IPS-NIHi7 (cell line): ENCODE measurements at regions not wholly inside any gene's neighbourhood (a gene's known extent, or its start where the extent isn't known, plus 50 kb on each side); places are given as distances from the start of the nearest gene placed in this dataset.

ENCODE experiments used
- DNase-seq: peaks from one replicate; pipeline ENCODE4 v3.0.0; 2012; ENCODE audit warnings: mixed read lengths; ENCODE audit errors: extremely low spot score

GRCh38 chr2:217066510-217067270 lies 206.8 kb upstream of the TNP1 start:
- DNase-seq, result no peak

DNA sequence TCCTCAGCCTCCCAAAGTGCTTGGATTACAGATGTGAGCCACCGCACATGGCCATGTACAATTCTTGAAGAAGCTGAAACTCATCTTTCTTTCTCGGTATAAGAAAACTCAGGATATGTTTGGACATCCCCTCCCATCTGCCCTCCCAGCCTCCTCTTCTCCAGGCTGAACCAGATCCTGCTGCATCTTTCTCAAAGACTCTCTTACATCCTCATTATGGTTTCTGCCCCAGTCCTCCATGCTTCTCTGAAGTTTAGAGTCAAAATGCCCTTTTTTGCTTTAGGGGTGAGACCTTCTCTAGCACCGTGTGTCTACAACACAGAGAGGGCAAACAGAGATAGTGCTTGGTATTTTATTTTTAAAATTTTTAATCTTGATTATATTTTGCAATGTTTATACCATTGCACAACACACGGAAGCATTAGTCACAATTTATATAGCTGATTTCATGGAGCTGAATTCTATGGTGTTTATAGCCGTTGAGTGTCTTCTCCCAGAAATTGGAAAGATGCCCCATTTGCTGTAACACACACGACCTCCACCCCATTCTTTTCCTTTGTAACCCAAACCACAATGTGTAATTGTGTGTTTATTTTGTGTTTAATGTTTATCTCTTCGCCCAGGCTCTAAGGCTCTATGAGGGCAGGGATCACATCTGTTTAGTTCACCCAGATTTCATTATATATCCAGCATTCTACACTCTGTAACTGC lies 206.0 kb upstream of the TNP1 start:
- DNase-seq, result no peak

- no peak for DNase-seq
These were observed 205.1 kb upstream of the TNP1 start for GRCh38 chr2:217065012-217065290.

DNA sequence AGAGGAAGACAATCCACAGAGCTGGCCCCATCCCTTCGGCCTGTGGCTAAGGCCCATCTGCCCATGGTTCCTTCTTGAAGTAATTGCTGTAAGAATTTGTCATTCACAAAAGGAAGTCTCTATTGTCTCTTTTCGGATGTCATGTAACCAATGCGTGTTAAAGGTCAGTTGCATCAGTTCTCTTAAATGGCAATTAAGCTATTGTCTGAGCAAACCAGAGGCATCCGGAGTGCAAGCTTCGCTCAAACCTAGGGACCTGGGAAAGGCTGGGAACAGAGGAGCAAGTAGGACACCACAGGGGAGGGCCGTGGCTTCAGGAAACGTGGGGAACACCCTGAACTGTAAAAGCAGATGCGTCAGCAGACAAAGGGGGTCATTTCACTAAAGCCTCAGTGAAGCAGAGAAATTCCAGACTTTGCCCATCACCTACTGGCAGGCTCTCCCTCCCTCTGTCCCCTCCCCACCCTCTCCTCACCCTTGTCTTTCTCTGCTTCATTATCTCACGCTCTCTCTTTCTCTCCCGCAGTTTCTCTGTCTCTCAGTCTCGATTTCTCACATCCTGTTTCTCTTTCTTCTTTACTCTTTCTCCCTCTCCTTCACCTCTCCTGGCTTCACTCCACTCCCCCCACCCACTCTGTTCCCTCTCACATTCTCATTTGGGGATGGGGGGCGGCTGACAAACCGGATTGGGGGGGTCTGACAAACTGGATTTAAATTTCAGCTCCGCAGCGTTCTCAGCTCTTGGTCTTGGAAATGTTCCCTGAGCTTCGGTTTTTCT lies 204.6 kb upstream of the TNP1 start:
- DNase-seq, result no peak

DNA sequence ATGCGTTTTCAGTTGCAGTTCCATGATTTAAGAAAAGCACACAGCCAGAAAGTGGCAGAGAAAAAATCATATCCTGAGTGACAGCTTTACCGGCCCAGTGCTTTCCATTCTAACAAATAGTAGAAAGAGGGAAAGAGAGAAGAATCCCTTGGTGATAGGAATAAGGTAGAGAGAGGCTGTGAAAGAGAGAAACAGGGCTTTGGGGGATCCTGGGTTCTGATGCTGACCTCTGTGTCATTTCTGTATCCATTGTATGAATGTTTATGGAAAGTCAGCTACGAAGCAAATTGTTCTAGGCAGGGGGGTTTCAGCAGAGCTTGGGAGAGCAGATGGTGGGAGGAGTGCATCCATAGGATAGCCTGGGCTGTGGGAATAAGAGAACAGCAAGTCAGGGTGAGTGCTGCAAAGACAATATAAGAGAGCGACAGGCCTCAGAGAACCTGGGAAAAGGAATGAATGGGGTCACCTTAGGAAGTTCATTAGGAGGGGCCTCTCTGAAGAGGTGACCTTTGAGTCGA lies 203.4 kb upstream of the TNP1 start:
- no peak for DNase-seq

DNA sequence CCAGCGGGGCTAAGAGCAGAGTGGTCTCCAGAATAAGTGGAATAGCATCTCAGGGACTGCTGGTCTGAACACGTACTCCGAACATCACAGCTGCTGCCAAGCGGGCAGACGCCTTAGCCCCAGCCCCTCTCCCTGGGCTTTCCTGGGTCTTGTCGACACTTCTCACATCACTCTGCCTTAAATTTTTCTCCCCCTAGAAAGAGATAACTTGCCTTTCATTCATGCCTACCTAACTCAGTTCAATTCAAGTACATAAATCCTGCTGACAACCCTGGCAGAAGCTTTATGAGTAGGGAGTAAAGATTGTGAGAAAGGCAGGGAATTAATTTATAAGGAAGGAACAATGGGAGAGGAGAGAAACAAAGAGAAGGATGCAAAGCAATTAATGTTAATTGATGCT lies 202.9 kb upstream of the TNP1 start:
- no peak for DNase-seq

GRCh38 chr2:217061916-217062505 lies 202.1 kb upstream of the TNP1 start:
- no peak for DNase-seq

GRCh38 chr2:217060951-217061547 lies 201.2 kb upstream of the TNP1 start:
- no peak for DNase-seq

GRCh38 chr2:217060516-217060915 lies 200.7 kb upstream of the TNP1 start:
- no peak for DNase-seq

- DNase-seq, result no peak
These were observed 199.2 kb upstream of the TNP1 start for GRCh38 chr2:217058791-217059755.

- no peak for DNase-seq
These were observed 197.9 kb upstream of the TNP1 start for GRCh38 chr2:217057773-217058172.

- DNase-seq, result no peak
These were observed 195.8 kb upstream of the TNP1 start for GRCh38 chr2:217055624-217056023.

GRCh38 chr2:217054791-217055190 lies 194.9 kb upstream of the TNP1 start:
- DNase-seq, result no peak

GRCh38 chr2:217052856-217053577 lies 193.2 kb upstream of the TNP1 start:
- no peak for DNase-seq

DNA sequence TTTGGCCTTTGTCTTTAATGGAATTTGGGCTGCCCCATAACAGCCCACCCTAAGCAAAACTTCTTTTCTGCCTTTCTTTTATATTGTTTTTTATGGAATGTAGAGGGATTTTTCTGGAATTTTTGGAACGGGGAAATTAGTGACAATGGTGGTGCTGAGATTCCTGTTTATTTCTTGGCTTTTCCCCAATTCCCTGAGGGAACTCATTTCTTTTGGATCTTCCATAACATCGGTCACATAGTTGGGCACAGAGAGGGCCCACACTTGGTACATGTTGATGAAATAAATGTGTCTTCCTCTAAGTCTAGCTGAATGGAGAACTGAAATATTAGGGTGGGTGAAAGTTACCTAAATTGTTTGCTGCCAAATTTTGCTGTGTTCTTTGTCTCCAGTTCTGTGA lies 191.6 kb upstream of the TNP1 start:
- no peak for DNase-seq

- DNase-seq, result no peak
These were observed 190.1 kb upstream of the TNP1 start for GRCh38 chr2:217049956-217050355.

GRCh38 chr2:217049422-217049821 lies 189.6 kb upstream of the TNP1 start:
- peak; percentile 25 for DNase-seq

DNA sequence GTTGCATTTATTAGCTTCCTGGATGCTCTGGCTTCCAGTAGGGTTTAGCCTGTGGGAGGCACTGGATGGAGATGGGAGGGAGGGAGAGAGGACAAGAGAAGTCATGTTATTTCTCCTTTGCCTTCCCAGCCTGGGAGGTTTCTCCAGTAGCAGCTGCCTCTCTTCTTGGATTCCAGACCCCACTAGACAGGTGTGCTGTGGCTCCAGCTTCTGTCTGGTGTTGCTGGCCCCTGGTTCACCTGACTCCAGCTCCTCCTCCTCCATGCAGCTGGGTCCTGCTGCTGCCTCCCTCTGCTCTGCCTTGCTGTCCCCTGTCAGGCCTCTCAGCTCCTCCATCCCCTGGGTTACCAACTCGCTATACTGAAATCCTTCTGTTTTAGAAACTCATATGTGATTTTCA lies 188.9 kb upstream of the TNP1 start:
- DNase-seq, result no peak

GRCh38 chr2:217047631-217048030 lies 187.8 kb upstream of the TNP1 start:
- no peak for DNase-seq

DNA sequence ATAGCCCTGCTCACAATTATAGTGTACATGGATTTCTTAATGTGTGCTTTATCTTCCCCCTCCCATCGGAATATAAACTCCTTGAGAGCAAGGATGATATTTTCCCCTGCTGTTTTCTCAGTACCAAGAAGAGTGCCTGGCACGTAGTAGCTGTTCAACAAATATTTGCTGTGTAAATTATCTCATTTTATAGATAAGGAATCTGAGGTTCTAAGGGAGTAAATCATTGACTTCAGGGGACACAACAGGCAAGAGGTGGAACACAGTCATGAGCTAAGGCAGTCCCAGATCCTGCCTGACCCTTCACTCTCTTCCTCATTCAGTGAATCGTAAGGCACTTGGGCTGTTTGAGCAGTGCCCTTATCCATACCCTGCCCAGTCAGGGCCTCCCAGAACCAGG lies 187.3 kb upstream of the TNP1 start:
- DNase-seq, result no peak
